HFFc6 (cell line): ENCODE measurements at regions not wholly inside any gene's neighbourhood (a gene's known extent, or its start where the extent isn't known, plus 50 kb on each side); places are given as distances from the start of the nearest gene placed in this dataset.

Experiments
- DNase-seq: peaks from one replicate; pipeline ENCODE4 v3.0.0-alpha.2; 2018
- H3K27ac Mint-ChIP-seq: 2 replicates; pipeline ENCODE4 v1.8.0; 2020; ENCODE audit warnings: mild to moderate bottlenecking, mixed read lengths
- H3K27me3 Mint-ChIP-seq: 2 replicates; pipeline ENCODE4 v1.8.0; 2021; ENCODE audit warnings: mild to moderate bottlenecking, moderate library complexity, mixed read lengths; ENCODE audit not compliant: insufficient read depth
- H3K36me3 Mint-ChIP-seq: 2 replicates; pipeline ENCODE4 v1.8.0; 2021; ENCODE audit warnings: low read depth, mixed read lengths
- H3K4me1 Mint-ChIP-seq: 2 replicates; pipeline ENCODE4 v1.8.0; 2020; ENCODE audit warnings: low read depth, mixed read lengths
- H3K4me3 Mint-ChIP-seq: 2 replicates; pipeline ENCODE4 v1.8.0; 2020; ENCODE audit warnings: mild to moderate bottlenecking, moderate library complexity, mixed read lengths
- H3K9me3 Mint-ChIP-seq: 2 replicates; pipeline ENCODE4 v1.8.0; 2020; ENCODE audit warnings: mild to moderate bottlenecking, mixed read lengths
- TF ChIP-seq, protein P1 (sequence below): fragments of 200-600 bp; sonication (generic); IDR thresholded peaks from 2 replicates; pipeline ENCODE4 v1.5.0; 2021; ENCODE audit warnings: antibody characterized with exemption, mild to moderate bottlenecking

- H3K4me1 Mint-ChIP-seq: no peaks in the 10 kb centered on the region
- H3K9me3 Mint-ChIP-seq: no peaks in the 10 kb centered on the region; the same call in 1 of the 2 replicates
- H3K36me3 Mint-ChIP-seq: no peaks in the 10 kb centered on the region
- H3K4me3 Mint-ChIP-seq: no peak overlapping the region
- no peak overlapping the region for H3K27ac Mint-ChIP-seq
- H3K27me3 Mint-ChIP-seq: peaks cover 44% of the 10 kb centered on the region
- TF ChIP-seq, protein P1, sequence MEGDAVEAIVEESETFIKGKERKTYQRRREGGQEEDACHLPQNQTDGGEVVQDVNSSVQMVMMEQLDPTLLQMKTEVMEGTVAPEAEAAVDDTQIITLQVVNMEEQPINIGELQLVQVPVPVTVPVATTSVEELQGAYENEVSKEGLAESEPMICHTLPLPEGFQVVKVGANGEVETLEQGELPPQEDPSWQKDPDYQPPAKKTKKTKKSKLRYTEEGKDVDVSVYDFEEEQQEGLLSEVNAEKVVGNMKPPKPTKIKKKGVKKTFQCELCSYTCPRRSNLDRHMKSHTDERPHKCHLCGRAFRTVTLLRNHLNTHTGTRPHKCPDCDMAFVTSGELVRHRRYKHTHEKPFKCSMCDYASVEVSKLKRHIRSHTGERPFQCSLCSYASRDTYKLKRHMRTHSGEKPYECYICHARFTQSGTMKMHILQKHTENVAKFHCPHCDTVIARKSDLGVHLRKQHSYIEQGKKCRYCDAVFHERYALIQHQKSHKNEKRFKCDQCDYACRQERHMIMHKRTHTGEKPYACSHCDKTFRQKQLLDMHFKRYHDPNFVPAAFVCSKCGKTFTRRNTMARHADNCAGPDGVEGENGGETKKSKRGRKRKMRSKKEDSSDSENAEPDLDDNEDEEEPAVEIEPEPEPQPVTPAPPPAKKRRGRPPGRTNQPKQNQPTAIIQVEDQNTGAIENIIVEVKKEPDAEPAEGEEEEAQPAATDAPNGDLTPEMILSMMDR: no peak
- no peak for DNase-seq
These were observed 138.8 kb upstream of the WNT4 start for GRCh38 chr1:22281521-22282363.

DNA sequence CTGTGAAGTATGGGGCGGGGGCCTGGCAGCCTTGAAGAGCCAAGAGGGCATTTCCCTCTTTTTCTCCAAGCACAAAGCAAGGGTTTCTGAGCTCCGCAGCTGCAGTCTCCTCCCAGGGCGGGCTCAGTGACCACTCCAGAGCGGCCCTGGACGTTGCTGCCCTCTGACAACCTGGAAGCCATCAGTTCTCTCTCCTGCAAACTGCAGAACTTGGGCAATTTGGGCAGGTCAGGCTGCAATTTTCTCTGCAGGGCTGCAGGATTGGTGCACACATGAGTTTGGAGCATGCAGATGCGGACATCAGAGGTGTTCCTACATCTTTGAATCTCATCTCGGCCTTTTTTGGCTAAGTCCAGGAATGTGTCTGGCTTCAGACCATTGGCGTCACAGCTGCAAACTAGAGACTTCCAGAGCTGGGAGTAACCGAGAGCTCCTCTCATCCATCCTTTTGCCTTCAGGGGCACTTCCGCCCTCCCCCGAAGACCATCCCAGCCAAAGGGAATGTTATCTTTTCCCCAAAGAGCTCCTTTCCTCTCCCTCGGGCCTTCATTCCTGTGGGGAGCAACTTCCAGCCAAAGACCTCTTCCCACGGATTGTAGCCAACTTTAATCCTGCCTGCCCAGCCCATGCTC, 139.6 kb upstream of the WNT4 start:
- no peaks in the 10 kb centered on the region for H3K36me3 Mint-ChIP-seq
- TF ChIP-seq, protein P1: no peak

GRCh38 chr1:22283596-22283995, 140.7 kb upstream of the WNT4 start:
- no peak for DNase-seq
- no peaks in the 10 kb centered on the region for H3K4me1 Mint-ChIP-seq
- peaks cover 39% of the 10 kb centered on the region for H3K27me3 Mint-ChIP-seq
- H3K36me3 Mint-ChIP-seq: no peaks in the 10 kb centered on the region
- H3K27ac Mint-ChIP-seq: no peak overlapping the region
- TF ChIP-seq, protein P1: no peak
- no peaks in the 10 kb centered on the region; the same call in 1 of the 2 replicates for H3K9me3 Mint-ChIP-seq
- H3K4me3 Mint-ChIP-seq: no peak overlapping the region

More for the DNA sequence above, 139.6 kb upstream of the WNT4 start:
- Mint-ChIP-seq H3K27me3 (peaks cover 42% of the 10 kb centered on the region), H3K27ac (no peak overlapping the region), H3K4me3 (no peak overlapping the region), H3K4me1 (no peaks in the 10 kb centered on the region), H3K9me3 (no peaks in the 10 kb centered on the region; the same call in 1 of the 2 replicates)
- DNase-seq: no peak

DNA sequence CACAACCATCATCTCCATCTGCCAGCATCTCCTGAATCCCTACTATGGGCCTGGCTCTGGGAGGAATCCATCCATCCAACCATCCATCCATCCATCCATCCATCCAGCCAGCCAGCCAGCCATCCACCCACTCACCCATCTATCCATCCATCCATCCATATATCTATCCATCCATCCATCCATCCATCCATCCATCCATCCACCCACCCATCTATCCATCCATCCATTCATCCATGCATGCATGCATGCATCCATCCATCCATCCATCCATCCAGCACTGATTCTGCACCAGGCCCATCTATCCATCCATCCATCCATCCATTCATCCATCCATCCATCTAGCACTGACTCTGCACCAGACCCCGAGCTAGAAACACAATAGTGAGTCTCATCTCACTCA, 141.3 kb upstream of the WNT4 start:
- H3K27ac Mint-ChIP-seq: no peak overlapping the region
- H3K36me3 Mint-ChIP-seq: no peaks in the 10 kb centered on the region
- H3K4me3 Mint-ChIP-seq: no peak overlapping the region
- peaks cover 39% of the 10 kb centered on the region for H3K27me3 Mint-ChIP-seq
- H3K4me1 Mint-ChIP-seq: no peaks in the 10 kb centered on the region; the same call in 1 of the 2 replicates
- no peaks in the 10 kb centered on the region; the same call in 1 of the 2 replicates for H3K9me3 Mint-ChIP-seq
- no peak for DNase-seq
- TF ChIP-seq, protein P1: no peak

GRCh38 chr1:22284906-22285548, 142.1 kb upstream of the WNT4 start:
- no peak for DNase-seq
- Mint-ChIP-seq H3K27me3 (peaks cover 44% of the 10 kb centered on the region), H3K27ac (no peak overlapping the region), H3K4me3 (no peak overlapping the region), H3K36me3 (no peaks in the 10 kb centered on the region), H3K4me1 (peaks cover 7% of the 10 kb centered on the region; the same call in 1 of the 2 replicates), H3K9me3 (no peaks in the 10 kb centered on the region; the same call in 1 of the 2 replicates)
- TF ChIP-seq, protein P1: no peak
